Cardiac muscle cell (in vitro differentiated cells and primary cell): ENCODE measurements at regions not wholly inside any gene's neighbourhood (a gene's known extent, or its start where the extent isn't known, plus 50 kb on each side); places are given as distances from the start of the nearest gene placed in this dataset.

Experiments used
- DNase-seq, 2 donors: peaks; one replicate each; pipeline versions ENCODE4 v3.0.0 to v3.0.0-alpha.2; 2010 to 2017; ENCODE audit warnings: low read depth in 1 of 2, low spot score in 1 of 2
- H3K27ac ChIP-seq: fragments of 200-600 bp; sonication (generic); 2 replicates; pipeline ENCODE4 v1.5.1; 2016
- H3K27me3 ChIP-seq: fragments of 200-600 bp; sonication (generic); 2 replicates; pipeline ENCODE4 v1.6.0; 2016; ENCODE audit warnings: control low read depth
- H3K36me3 ChIP-seq: fragments of 200-600 bp; sonication (generic); 2 replicates; pipeline ENCODE4 v1.5.1; 2016; ENCODE audit warnings: control low read depth
- H3K4me1 ChIP-seq: fragments of 200-600 bp; sonication (generic); 2 replicates; pipeline ENCODE4 v1.8.1; 2017; ENCODE audit warnings: low read depth, mild to moderate bottlenecking, mixed run types
- H3K4me3 ChIP-seq: fragments of 200-600 bp; sonication (generic); 2 replicates; pipeline ENCODE4 v1.5.1; 2016; ENCODE audit warnings: mild to moderate bottlenecking
- H3K9me3 ChIP-seq: fragments of 200-600 bp; sonication (generic); 2 replicates; pipeline ENCODE4 v1.5.1; 2017; ENCODE audit warnings: low read depth, mild to moderate bottlenecking, control low read depth
- CTCF ChIP-seq: IDR thresholded peaks from 2 replicates; pipeline ENCODE4 v1.5.1; 2012; ENCODE audit warnings: low read depth, mild to moderate bottlenecking, low read length

- no peaks in the 10 kb centered on the region for H3K27me3 ChIP-seq
- no peak overlapping the region for H3K4me3 ChIP-seq
- H3K36me3 ChIP-seq, result no peaks in the 10 kb centered on the region
- peaks cover 2% of the 10 kb centered on the region for H3K4me1 ChIP-seq
- TF ChIP-seq CTCF, result no peak
- H3K9me3 ChIP-seq, result no peaks in the 10 kb centered on the region
- H3K27ac ChIP-seq, result no peak overlapping the region
- no peak for DNase-seq
These were observed 86.2 kb downstream of the TSPAN8 start for GRCh38 chr12:71071536-71072097.

- Histone ChIP-seq H3K9me3 (no peaks in the 10 kb centered on the region), H3K36me3 (no peaks in the 10 kb centered on the region), H3K4me3 (no peak overlapping the region), H3K27me3 (no peaks in the 10 kb centered on the region), H3K4me1 (peaks cover 2% of the 10 kb centered on the region), H3K27ac (no peak overlapping the region)
- TF ChIP-seq CTCF, result no peak
- DNase-seq, result no peak
These were observed 87.2 kb downstream of the TSPAN8 start for GRCh38 chr12:71070416-71071128.

- H3K9me3 ChIP-seq, result no peaks in the 10 kb centered on the region
- H3K27ac ChIP-seq, result no peak overlapping the region
- no peak overlapping the region for H3K4me3 ChIP-seq
- no peak for TF ChIP-seq CTCF
- no peaks in the 10 kb centered on the region for H3K27me3 ChIP-seq
- peaks cover 2% of the 10 kb centered on the region for H3K4me1 ChIP-seq
- peak in 1 of 2 donors; percentile 35 for DNase-seq
- H3K36me3 ChIP-seq, result no peaks in the 10 kb centered on the region
These were observed 88.5 kb downstream of the TSPAN8 start for GRCh38 chr12:71069311-71069710.

GRCh38 chr12:71063087-71063486, 94.7 kb downstream of the TSPAN8 start:
- no peak overlapping the region for H3K27ac ChIP-seq

GRCh38 chr12:71061451-71061850, 96.3 kb downstream of the TSPAN8 start:
- Histone ChIP-seq H3K36me3 (no peaks in the 10 kb centered on the region), H3K4me1 (no peaks in the 10 kb centered on the region), H3K9me3 (no peaks in the 10 kb centered on the region), H3K4me3 (no peak overlapping the region), H3K27me3 (no peaks in the 10 kb centered on the region), H3K27ac (no peak overlapping the region)
- no peak for TF ChIP-seq CTCF
- no peak for DNase-seq

More at GRCh38 chr12:71063087-71063486, 94.7 kb downstream of the TSPAN8 start:
- Histone ChIP-seq H3K4me1 (no peaks in the 10 kb centered on the region), H3K27me3 (no peaks in the 10 kb centered on the region), H3K4me3 (no peak overlapping the region), H3K36me3 (no peaks in the 10 kb centered on the region), H3K9me3 (no peaks in the 10 kb centered on the region)
- no peak for DNase-seq
- no peak for TF ChIP-seq CTCF
